ELR (cell line): ENCODE measurements at regions not wholly inside any gene's neighbourhood (a gene's known extent, or its start where the extent isn't known, plus 50 kb on each side); places are given as distances from the start of the nearest gene placed in this dataset.

Experiments used
- DNase-seq: peaks from one replicate; pipeline ENCODE4 v3.0.0-alpha.2; 2015; ENCODE audit warnings: low read depth

GRCh38 chr2:16170675-16171424, 230.5 kb downstream of the MYCN start:
- DNase-seq = no peak

GRCh38 chr2:16169381-16169960, 229.1 kb downstream of the MYCN start:
- DNase-seq = no peak

GRCh38 chr2:16168506-16169264, 228.3 kb downstream of the MYCN start:
- no peak for DNase-seq

- DNase-seq = no peak
Observed at GRCh38 chr2:16167870-16168426, 227.6 kb downstream of the MYCN start.

GRCh38 chr2:16167451-16167861, 227.1 kb downstream of the MYCN start:
- DNase-seq = no peak

GRCh38 chr2:16166327-16166981, 226.1 kb downstream of the MYCN start:
- no peak for DNase-seq

GRCh38 chr2:16165518-16166326, 225.4 kb downstream of the MYCN start:
- DNase-seq = no peak

GRCh38 chr2:16162491-16163040, 222.2 kb downstream of the MYCN start:
- DNase-seq = no peak

- no peak for DNase-seq
Observed at GRCh38 chr2:16161768-16162490, 221.6 kb downstream of the MYCN start.

GRCh38 chr2:16161085-16161565, 220.8 kb downstream of the MYCN start:
- no peak for DNase-seq

- DNase-seq = no peak
Observed at GRCh38 chr2:16160281-16161084, 220.1 kb downstream of the MYCN start.

GRCh38 chr2:16156411-16156810, 216.1 kb downstream of the MYCN start:
- no peak for DNase-seq

GRCh38 chr2:16155766-16156165, 215.4 kb downstream of the MYCN start:
- no peak for DNase-seq

- DNase-seq = no peak
Observed at GRCh38 chr2:16155366-16155765, 215.0 kb downstream of the MYCN start.

- DNase-seq = no peak
Observed at GRCh38 chr2:16154501-16155280, 214.3 kb downstream of the MYCN start.

- DNase-seq = no peak
Observed at GRCh38 chr2:16154061-16154460, 213.7 kb downstream of the MYCN start.

GRCh38 chr2:16153754-16154035, 213.3 kb downstream of the MYCN start:
- DNase-seq = no peak

GRCh38 chr2:16152928-16153753, 212.8 kb downstream of the MYCN start:
- DNase-seq = no peak
